Activated T-cell treated with anti-CD3 and anti-CD28 coated beads for 24 hours (primary cell): ENCODE measurements at regions not wholly inside any gene's neighbourhood (a gene's known extent, or its start where the extent isn't known, plus 50 kb on each side); places are given as distances from the start of the nearest gene placed in this dataset.

Experiments
- DNase-seq: peaks from one replicate; pipeline ENCODE4 v3.0.0-alpha.2; 2020; ENCODE audit warnings: low read depth

DNA sequence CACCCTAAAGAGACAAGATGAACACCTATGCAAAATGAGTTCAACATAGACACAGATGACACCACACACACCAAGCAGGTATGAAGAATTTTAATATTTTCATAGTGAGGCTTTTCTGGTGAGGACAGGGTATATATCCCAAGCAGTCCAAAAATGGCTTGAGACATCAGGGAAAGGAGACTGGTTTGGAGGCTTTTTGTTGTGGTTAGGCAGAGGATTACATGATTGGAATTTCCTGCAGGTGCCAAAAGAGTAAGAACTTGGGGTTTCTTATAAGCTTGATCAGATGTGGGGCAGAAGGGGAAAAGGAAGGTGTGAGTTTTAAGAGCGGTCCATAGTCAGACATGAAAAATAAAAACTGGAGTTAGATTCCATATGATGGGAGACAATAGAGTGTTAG lies 420.8 kb upstream of the SLITRK1 start:
- DNase-seq, result no peak

DNA sequence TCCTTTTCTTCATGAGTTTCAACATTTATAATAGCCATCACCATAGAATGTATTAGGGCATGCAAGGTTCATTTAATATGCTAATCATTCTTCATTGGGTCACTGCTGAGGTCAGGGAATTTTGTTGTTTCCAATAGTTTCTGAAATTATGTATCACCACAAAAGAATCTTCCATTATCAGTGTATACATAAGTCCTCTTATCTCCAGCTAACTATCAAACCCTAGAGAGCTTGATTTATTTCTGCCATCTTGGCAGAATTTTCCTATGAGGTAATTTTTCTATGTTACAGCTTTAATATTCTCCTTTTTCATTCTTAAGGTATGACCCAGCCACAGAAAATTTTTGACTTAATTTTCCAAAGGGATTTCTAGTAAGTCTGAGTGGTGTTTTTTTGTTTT lies 415.0 kb upstream of the SLITRK1 start:
- no peak for DNase-seq

DNA sequence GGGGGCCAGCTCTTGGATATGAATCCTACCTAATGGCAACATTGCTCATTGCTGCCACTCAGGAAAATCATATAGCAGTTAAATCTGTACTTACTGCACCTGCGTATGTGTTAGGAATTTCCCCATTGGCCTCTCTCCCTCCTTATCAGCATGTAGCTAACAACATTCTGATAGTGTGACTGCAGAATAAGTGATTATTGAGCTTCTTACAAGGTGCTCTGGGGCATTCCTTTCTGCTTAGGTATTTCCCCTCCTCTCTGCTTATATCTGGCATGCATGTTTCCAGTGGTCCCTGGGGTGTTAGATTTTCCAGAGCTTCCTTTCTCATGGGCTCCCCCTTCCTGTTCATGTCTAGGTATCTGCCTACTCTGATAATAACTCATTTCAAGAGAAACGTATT lies 414.1 kb upstream of the SLITRK1 start:
- no peak for DNase-seq

DNA sequence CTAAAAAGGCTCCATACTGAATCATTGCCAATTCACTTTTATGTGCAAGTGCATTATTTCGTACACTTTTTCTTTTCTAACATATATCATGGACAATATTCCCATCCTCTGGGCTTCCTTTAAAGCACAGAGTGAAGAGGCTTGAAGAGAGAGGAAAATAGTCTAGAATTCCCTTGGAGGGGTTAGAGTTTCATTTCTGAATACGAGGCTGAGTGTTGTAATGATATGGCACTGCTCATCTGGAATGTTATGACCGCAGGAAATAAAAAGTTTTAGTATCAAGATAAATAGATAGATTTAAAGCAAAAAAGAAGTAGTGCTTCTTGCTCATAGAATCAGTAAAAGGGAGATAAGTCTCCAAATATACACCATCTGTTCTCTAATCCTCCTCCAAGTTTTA lies 412.3 kb upstream of the SLITRK1 start:
- no peak for DNase-seq

DNA sequence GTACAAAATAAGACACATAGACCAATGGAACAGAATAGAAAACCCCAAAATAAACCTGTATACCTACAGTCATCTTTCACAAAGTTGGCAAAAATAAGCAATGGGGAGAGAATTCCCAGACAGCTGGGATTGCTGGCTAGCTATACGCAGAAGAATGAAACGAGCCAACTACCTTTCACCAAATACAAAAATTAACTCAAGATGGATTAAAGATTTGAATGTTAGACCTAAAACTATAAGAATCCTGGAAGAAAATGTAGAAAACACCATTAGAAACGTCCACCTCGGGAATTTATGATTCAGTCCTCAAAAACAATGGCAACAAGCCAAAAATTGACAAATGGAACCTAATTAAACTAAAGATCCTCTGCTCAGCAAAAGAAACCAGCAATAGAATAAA lies 408.1 kb upstream of the SLITRK1 start:
- no peak for DNase-seq

DNA sequence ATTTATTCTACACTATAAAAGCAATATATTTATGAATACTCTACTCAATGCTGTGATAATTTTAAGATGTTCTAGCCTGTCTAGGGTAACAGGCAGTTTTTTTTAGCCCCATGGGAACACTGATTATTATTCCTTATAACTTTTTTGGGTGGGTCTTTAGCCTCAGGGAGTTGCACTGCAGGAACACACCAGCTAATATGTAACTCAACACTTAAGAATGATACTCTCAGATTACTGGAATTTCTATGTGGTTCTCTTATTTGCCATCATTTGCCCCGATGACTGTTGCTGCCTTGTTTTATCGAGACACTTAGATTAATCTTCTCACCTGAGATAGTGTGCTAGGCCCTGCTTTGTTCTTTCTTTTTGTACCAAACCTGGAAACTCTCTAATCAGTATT lies 396.9 kb upstream of the SLITRK1 start:
- no peak for DNase-seq

DNA sequence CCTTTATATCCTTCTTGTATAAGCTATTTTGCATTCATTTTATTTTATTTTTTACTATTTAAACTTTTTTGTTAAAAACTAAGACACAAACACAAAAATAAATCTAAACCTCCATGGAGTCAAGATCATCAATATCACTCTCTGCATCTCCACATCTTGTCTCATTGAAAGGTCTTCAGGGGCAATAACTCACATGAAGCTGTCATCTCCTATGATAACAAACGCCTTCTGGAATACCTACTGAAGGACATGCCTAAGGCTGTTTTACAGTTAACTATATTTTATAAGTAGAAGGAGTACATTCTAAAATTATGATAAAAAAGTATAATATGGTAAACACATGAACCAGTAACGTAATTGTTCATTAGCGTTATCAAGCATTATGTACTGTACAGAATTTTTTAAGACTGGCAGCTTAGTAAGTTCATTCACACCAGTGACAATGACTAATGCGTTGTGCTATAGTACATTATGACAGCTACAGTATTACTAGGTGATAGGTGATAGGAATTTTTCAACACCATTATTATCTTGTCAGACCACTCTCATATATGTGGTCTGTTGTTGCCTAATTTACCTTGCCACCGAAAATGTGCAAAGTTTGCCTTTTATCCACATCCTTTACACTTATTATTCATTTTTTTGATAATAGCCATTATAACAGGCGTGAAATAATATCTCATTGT lies 390.7 kb upstream of the SLITRK1 start:
- no peak for DNase-seq

DNA sequence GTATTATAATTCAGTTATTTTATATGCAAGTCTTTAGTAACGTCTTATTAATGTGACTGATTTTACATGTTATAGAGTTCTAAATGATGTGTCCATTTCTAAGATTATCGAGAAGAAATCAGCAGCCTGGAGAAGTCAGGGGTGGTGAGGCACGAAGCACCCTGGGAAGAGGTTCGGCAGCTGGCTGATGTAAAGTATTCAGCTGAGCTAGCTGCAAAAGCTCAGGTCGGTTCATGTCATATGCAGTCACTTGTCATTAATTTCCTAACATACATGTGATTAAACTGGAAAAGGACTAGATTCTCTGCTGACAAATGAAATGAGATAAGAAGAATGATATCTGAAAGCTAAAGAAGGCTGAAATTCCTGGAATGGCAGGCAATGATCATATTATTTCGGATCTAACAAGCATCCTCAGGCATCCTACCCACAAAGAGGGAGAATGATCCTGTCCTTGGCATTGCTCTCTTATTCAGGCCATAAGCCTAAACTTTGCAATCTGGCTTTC lies 383.0 kb upstream of the SLITRK1 start:
- no peak for DNase-seq

DNA sequence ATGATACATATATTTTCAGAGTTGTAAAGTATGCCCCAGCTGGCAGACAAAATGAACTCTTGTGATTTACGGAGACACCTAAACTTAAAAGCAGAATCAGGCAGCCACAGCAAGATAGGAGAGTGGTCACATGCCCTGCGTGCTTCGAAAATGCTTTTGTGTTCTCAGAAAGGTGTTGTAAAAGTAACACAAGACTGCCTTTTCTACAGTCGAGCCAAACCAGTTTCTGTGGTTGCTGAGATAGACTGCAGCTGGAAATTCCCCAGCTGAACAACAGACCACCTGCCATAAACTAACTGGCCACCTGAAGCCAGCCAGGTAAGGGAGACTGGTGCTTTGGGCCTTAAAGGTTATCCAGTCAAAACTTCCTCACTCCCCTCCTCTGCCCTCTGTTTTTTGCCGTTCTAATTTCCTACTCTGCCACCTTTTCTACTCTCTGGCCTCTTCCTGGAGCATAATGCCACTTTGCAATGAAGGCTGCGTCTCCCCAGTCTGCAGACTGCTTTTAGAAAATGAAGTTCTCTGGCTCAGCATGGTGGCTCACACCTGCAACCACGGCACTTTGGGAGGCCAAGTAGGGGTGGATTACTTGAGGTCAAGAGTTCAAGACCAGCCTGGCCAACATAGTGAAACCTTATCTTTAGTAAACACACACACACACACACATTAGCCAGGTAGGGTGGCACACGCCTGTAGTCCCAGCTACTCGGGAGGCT lies 381.2 kb upstream of the SLITRK1 start:
- no peak for DNase-seq

DNA sequence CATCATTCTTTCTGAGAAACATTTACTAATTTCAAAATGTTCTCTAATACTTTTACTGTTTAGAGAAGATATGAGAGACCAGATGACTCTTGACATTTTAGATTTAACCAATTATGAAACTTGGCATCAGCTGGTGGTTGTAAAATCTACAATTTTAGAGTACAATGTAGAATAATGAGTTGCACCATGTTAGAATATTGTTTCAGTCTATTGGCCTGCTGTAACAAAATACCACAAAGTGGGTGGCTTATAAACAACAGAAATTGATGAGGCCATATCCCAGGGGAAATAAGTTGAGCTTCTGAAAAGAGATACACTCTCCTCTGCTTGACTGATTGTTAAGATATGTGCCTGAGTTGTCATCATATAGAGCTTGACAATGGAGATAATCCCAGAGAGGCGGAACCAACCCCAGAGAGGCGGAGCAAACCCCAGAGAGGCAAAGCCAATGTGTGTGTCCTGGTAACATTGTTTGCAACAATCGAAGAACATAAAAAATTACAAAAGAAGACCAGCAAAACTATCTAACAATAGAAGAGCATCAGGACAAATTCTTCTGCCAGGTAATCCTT lies 373.0 kb upstream of the SLITRK1 start:
- DNase-seq, result no peak

DNA sequence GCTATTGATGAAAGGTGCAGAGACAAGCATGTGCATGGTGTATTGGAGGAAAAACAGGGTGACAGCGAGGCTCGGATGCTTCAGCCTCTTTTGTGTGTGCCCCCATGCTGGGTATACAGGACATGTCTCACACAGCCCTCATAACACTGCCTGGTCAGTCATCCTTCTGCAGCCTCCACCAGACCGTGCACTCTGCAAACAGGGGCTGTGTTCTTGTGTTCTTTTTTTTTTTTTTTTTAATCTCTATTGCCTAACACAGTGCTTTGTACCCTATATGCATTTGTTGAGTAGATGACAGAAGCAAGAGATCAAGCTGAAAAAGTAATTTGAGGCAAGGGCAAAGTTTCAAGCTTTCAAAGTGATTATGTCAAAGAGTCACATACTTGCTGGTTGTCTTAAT lies 367.2 kb upstream of the SLITRK1 start:
- DNase-seq, result no peak

DNA sequence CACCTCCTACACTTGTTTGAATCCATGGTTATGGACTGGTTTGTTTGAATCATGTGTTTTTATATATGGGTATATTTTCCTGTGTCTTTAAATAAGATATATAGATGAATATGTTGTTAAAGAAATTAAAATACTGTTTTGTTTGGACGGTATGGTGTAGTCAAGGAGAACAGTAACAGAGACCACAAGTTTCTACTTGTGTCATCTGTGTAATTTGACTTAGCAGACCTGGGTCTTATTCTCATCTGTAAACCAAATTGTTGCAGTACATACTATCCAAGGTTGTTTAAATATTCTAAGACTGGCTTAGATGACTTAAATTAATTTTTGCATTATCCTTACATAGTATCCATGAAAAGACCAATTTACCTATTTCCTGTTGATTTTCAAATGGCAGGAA lies 361.1 kb upstream of the SLITRK1 start:
- DNase-seq, result no peak

DNA sequence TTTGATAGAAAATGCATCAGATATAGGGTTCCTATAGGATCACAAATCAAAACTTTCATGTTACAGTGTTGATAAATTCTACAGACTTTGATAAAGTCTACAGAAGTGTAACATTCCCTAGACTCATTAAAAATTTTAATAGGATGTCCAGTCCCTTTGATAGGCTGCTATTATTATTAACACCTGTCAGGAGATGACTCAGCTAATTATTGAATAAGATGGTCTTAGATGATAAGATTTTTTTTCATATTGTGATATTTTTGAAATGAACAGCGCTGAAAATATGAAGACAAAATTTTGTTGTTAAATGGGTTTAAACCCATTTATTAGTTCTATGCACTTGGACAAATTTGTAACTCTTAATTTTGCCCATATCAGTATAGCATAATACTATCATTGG lies 356.8 kb upstream of the SLITRK1 start:
- no peak for DNase-seq

DNA sequence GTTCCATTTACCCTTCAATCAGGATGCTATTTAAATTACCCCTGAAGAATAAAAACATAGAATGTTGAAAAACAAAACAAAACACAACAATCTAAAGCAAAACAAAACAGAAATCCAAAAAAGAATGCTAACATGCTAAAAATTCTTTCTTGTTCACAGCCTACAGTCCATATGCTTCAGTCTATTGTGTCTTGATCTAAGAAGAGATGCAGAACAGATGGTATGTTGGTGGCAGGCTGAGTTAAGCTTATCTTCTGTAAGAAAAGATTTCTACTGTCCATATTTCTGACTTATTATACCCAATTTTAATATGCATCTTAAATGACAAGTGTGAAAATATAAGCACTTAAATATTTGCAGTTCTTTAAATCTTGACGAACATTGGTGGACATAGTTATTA lies 356.1 kb upstream of the SLITRK1 start:
- DNase-seq, result no peak

DNA sequence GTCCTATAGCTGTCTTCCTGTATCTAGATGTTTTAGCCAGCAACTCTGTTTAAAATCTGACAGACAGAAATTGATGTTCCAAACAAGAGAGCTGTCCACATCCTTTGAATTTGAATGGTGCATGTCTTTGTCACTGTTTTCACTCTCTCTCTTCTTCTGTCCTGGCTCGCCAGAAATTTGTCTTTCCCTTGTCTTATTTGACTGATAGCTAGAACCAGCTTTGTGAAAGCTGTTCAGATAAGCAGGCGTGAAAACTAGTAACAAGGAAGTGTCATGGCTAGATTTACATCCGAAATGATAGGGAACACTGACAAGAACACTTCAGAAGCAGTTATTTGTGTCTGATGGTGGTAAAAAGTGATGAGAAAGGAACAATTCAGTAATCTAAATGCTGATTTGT lies 354.9 kb upstream of the SLITRK1 start:
- no peak for DNase-seq

DNA sequence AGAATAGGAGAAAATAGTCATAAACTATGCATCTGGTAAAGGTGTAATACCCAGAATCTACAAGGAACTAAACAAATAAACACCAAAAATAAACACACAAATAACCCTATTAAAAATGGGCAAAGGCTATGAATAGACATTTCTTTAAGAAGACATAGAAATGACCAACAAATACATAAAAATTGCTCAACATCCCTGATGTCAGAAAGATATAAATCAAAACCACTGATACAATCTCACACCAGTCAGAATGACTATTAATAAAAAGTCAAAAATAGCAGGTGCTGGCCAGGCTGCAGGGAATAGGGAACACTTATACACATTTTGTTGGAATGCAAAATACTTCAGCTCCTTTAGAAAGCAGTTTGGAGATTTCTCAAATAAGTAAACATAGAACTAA lies 352.1 kb upstream of the SLITRK1 start:
- DNase-seq, result no peak

DNA sequence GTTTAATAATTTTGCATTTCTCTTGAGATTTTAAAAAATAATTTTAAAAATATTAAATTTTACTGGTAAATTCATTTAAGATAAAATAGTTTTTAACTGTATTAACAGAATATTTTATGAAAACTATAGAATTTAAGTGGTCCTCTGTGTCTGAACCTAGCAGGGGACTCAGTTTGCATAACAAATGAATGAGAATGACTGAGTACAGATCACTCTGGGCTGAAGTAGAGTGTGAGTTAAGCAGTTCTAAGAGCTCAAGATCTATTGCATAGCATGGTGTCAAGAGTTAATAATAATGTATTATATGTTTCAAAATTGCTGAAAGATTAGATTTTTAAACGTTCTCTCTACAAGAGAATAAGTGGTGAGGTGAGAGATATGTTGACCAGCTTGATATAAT lies 348.3 kb upstream of the SLITRK1 start:
- DNase-seq, result no peak

DNA sequence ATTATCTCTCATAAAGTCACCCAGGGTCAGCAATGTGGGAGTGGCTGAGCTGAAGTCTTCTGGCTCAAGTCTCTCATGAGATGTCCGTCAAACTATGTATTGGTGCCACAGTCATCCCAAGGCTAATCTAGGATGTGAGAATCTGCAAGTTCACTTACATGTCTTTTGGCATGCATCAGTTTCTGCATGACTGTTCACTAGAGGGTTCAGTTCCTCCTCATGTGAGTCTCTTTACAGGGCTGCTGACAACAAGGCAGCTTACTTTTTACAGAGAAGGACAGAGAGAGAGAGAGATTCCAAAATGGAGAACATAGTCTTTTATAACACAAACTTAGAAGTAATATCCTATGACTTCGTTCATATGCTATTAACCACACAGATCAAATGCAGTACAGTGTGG lies 328.8 kb upstream of the SLITRK1 start:
- DNase-seq, result no peak

DNA sequence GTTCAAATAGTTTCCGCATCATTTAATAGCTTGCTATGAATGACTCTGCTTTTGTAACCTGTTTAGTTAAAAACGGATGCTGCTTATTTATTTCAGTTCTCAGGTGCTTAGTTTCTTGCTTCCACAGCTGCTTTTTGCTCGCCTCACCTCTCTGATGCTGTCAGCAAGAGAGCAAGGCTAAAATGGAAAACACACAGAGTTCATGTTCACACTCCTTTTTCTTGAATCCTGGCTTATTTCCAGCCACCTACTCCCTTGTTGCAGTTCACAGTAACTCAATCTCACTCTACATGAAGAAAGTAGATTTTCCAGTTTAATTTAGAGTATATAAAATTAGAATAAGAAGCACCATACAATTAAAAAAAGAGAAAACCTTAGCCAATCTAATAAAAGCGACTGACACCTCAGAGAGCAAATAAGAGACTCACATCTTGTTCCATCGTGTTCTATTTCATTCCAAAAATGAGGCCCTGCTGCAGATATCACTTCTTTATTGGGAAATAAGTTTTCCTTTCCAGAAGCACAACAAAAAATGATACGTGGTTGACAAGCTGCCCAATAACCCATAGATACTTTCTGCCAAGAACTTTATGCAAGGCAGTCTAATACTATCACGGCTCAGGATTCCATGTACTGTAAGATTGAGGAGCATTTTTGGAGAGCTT lies 326.1 kb upstream of the SLITRK1 start:
- DNase-seq, result no peak

DNA sequence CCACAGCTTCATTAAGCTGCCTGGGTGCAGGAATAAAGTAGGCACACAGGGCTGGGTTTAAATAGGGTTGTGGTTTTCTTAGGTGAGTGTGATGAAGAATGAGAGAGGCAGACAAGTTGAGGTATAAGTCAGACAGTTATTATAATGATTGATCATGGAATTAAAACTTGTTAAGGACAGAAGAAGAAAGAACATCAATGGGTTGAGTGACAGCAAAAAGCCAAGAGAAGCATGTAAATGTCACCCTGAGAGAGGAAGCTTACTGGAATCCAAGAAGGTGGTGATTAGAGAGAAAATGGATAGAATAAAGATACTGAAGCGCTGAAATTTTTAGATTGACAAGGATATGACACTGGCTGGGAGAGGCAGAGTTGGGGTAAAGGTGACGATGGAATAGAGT lies 325.2 kb upstream of the SLITRK1 start:
- DNase-seq, result no peak

DNA sequence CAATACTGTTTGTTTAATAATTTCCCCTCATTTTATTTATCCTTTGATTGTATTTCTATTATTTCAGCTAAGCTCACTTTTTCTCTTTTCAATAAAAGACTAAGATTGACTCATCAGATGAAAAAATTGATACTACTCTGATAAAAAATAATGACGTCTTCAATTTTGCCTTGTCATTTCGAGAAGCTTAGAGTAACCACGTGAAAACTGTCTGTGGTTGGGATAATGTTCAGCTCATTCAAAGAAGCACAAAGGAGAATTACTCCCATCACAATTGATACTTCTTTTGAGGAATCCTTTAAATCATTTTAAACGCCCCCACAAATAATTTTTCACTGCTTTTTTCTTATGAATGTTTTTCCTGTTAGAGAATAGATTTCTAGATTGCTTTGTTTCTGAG lies 318.7 kb upstream of the SLITRK1 start:
- no peak for DNase-seq

DNA sequence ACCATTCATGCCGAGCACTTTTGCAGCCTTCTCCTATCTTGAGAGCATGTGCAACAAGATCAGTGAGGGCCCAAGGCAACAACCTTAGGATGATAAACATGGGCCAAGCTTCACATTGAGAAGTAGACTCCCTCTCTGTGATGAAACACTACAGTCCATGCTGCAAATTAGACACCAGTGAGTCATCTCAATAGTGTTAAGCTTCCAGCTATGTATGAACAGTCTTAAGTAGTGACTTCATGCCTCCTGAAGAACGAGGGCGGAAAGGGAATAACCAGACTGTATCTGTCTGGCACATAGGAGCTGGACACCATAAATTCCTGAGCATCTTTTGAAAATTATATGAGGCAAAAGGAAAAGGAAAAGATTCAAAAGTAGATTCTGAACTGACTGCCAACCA lies 309.9 kb upstream of the SLITRK1 start:
- DNase-seq, result no peak

DNA sequence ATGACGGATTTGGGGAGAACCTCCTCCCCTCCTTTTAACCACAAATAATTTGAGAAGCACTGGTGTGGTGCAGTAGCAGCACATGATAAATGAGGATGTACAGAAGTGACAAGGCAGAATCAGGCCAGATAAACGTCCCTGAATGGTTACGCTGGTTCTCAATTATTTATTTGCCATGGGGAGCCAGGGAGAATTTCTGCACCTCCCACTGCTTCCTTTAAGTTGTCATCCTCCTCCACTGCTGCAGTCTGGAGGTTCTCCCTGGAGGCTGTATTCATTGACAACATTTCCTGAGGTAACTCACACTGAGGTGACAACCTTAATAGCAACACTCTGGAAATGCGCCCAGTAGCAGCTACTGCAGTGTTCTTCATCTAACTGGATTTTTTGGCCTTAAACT lies 308.9 kb upstream of the SLITRK1 start:
- DNase-seq, result no peak
